Trophoblast cell (in vitro differentiated cells and primary cell): ENCODE measurements at regions not wholly inside any gene's neighbourhood (a gene's known extent, or its start where the extent isn't known, plus 50 kb on each side); places are given as distances from the start of the nearest gene placed in this dataset.

Experiments
- DNase-seq, 2 donors: peaks; one replicate each; pipeline ENCODE4 v3.0.0-alpha.2; 2016
- H2AFZ ChIP-seq: 2 replicates; pipeline ENCODE4 v1.6.1; 2013; ENCODE audit warnings: low read length, moderate library complexity, mild to moderate bottlenecking; ENCODE audit not compliant: insufficient read depth, poor library complexity
- H2AK5ac ChIP-seq: 2 replicates; pipeline ENCODE4 v1.6.1; 2013; ENCODE audit warnings: mild to moderate bottlenecking, low read length
- H2BK120ac ChIP-seq: 2 replicates; pipeline ENCODE4 v1.6.1; 2013; ENCODE audit warnings: low read length, mild to moderate bottlenecking, moderate library complexity; ENCODE audit not compliant: insufficient read depth, poor library complexity
- H2BK12ac ChIP-seq: 2 replicates; pipeline ENCODE4 v1.6.1; 2013; ENCODE audit warnings: mild to moderate bottlenecking, low read length, moderate library complexity
- H2BK5ac ChIP-seq: 2 replicates; pipeline ENCODE4 v1.6.1; 2013; ENCODE audit warnings: low read length, low read depth, moderate library complexity, mild to moderate bottlenecking; ENCODE audit not compliant: poor library complexity
- H3K14ac ChIP-seq: 2 replicates; pipeline ENCODE4 v1.6.1; 2013; ENCODE audit warnings: mild to moderate bottlenecking, low read length
- H3K18ac ChIP-seq: 2 replicates; pipeline ENCODE4 v1.6.1; 2013; ENCODE audit warnings: mild to moderate bottlenecking, low read length
- H3K23ac ChIP-seq: 2 replicates; pipeline ENCODE4 v1.6.1; 2013; ENCODE audit warnings: low read length
- H3K27ac ChIP-seq: 2 replicates; pipeline ENCODE4 v1.5.1; 2013; ENCODE audit warnings: low read depth, mild to moderate bottlenecking, inconsistent platforms, low read length, moderate library complexity
- H3K27me3 ChIP-seq: 2 replicates; pipeline ENCODE4 v1.6.1; 2013; ENCODE audit warnings: inconsistent platforms, mild to moderate bottlenecking, low read length, moderate library complexity; ENCODE audit not compliant: insufficient read depth
- H3K36me3 ChIP-seq, 2 experiments: 1 replicate in 1 of 2; 2 replicates in 1 of 2; pipeline ENCODE4 v1.6.1; 2013; ENCODE audit warnings: low read length in 2 of 2, mild to moderate bottlenecking in 2 of 2, moderate library complexity in 1 of 2; ENCODE audit not compliant: insufficient read depth in 2 of 2, control insufficient read depth in 1 of 2
- H3K4ac ChIP-seq: 2 replicates; pipeline ENCODE4 v1.6.1; 2013; ENCODE audit warnings: low read depth, mild to moderate bottlenecking, low read length, moderate library complexity
- H3K4me1 ChIP-seq, 2 experiments: 1 replicate in 1 of 2; 2 replicates in 1 of 2; pipeline ENCODE4 v1.6.1; 2013; ENCODE audit warnings: low read length in 2 of 2, mild to moderate bottlenecking in 2 of 2, moderate library complexity in 1 of 2; ENCODE audit not compliant: insufficient read depth in 2 of 2, control insufficient read depth in 1 of 2
- H3K4me2 ChIP-seq: 2 replicates; pipeline ENCODE4 v1.6.1; 2013; ENCODE audit warnings: inconsistent platforms, mild to moderate bottlenecking, low read length, moderate library complexity
- H3K4me3 ChIP-seq: 2 replicates; pipeline ENCODE4 v1.5.1; 2013; ENCODE audit warnings: mild to moderate bottlenecking, low read depth, low read length, inconsistent platforms
- H3K79me1 ChIP-seq: one replicate; pipeline ENCODE4 v1.6.1; 2013; ENCODE audit warnings: low read length
- H3K79me2 ChIP-seq: 2 replicates; pipeline ENCODE4 v1.6.1; 2013; ENCODE audit warnings: low read length, mild to moderate bottlenecking; ENCODE audit not compliant: control insufficient read depth, insufficient read depth, poor library complexity
- H3K9ac ChIP-seq: 2 replicates; pipeline ENCODE4 v1.6.1; 2013; ENCODE audit warnings: mild to moderate bottlenecking, low read length
- H3K9me3 ChIP-seq: 2 replicates; pipeline ENCODE4 v1.6.1; 2013; ENCODE audit warnings: low read depth, mild to moderate bottlenecking, control low read depth, inconsistent platforms, low read length; ENCODE audit not compliant: insufficient read depth
- H4K12ac ChIP-seq: 2 replicates; pipeline ENCODE4 v1.6.1; 2013; ENCODE audit warnings: low read depth, mild to moderate bottlenecking, low read length, moderate library complexity
- H4K8ac ChIP-seq: 2 replicates; pipeline ENCODE4 v1.6.1; 2013; ENCODE audit warnings: low read depth, mild to moderate bottlenecking, low read length, moderate library complexity
- H4K91ac ChIP-seq: one replicate; pipeline ENCODE4 v1.6.1; 2013; ENCODE audit warnings: low read depth, mild to moderate bottlenecking, low read length, moderate library complexity
- WGBS: extraction: QIAGEN DNeasy Blood & Tissue Kit; methylation state at CpG from one replicate; pipeline ENCODE4 v1.1.7; 2013; ENCODE audit warnings: missing lambda C conversion rate; ENCODE audit not compliant: insufficient read length, insufficient coverage; ENCODE audit errors: extremely low coverage; 5-methylcytosine and 5-hydroxymethylcytosine counted together

DNA sequence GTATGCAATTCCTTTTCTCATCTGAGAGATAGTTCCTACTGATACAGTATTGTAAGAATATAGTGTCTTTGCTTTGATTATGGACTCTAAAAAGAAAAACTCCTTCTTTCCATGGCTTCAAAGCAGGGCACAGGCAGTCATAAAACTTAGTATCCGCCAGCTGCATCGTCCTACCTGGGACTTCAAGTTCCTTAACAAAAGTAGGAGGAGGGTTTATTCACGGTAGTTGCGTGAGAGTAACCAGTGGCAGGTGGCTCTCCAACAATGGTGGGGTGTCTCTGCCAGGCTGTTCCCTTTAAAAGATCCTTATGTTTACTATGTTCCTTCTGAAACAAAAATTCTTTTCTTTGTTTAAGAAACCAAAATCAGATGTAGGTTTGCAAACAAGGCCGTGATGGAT lies 173.5 kb upstream of the DMAC1 start:
- no peaks in the 10 kb centered on the region for H3K79me2 ChIP-seq
- H3K27me3 ChIP-seq = no peaks in the 10 kb centered on the region
- no peak overlapping the region for H3K23ac ChIP-seq
- H2AK5ac ChIP-seq = no peak overlapping the region
- no peak overlapping the region for H2AFZ ChIP-seq
- no peak overlapping the region for H2BK120ac ChIP-seq
- H3K4me3 ChIP-seq = no peak overlapping the region
- no peaks in the 10 kb centered on the region for H3K36me3 ChIP-seq
- no peaks in the 10 kb centered on the region for H3K4me1 ChIP-seq
- H3K14ac ChIP-seq = no peak overlapping the region
- H3K27ac ChIP-seq = no peak overlapping the region
- H3K79me1 ChIP-seq = no peaks in the 10 kb centered on the region
- H4K12ac ChIP-seq = no peak overlapping the region
- no peak overlapping the region for H3K4me2 ChIP-seq
- H4K91ac ChIP-seq = no peak overlapping the region
- no peaks in the 10 kb centered on the region for H3K9me3 ChIP-seq
- no peak overlapping the region for H2BK5ac ChIP-seq
- no peak overlapping the region for H2BK12ac ChIP-seq
- no peak overlapping the region for H3K4ac ChIP-seq
- no peak for DNase-seq
- no CpG with 5 or more reads among the region's 5 CpGs for WGBS
- no peak overlapping the region for H4K8ac ChIP-seq
- H3K18ac ChIP-seq = no peak overlapping the region
- H3K9ac ChIP-seq = no peak overlapping the region

DNA sequence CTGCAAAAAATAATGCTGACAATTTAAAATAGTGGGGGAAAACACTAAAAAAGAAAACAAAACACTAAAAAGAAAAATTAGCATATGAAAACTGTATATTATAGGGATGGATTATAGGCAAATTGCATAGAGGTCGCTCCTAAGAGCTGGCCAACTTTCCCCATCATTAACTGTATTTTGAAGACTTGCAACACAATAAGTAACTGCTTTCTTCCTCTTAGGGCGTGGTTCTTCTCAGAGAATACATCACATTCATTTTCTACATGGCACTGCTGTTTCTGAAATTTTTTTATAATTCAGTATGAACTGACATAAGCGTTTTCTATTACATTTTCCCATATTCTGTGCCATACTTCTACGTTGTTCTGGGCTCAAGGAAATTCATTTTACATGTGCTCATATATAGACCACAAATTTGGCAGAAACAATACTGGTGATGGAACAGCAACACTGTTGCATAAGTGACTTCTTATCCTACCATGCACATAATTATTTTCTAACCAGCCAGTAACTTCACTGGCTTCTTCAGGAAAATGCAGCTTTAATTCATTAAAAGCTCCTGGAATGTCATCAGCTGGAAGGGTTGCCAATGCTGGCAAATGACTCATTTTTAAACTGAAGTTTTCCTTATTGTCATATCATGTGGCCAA lies 171.2 kb upstream of the DMAC1 start:
- Histone ChIP-seq H3K18ac (no peak overlapping the region), H3K9me3 (no peaks in the 10 kb centered on the region), H2BK12ac (no peak overlapping the region), H3K4me1 (peaks cover 6 to 7% of the 10 kb centered on the region in 2 experiments), H4K91ac (no peak overlapping the region), H2AK5ac (no peak overlapping the region), H3K79me2 (peaks cover 2% of the 10 kb centered on the region), H3K23ac (no peak overlapping the region), H3K9ac (no peak overlapping the region), H2BK120ac (no peak overlapping the region), H3K27ac (no peak overlapping the region), H2AFZ (no peak overlapping the region), H3K4me3 (no peak overlapping the region), H3K27me3 (no peaks in the 10 kb centered on the region), H3K4me2 (no peak overlapping the region), H3K14ac (no peak overlapping the region), H4K12ac (no peak overlapping the region), H3K4ac (no peak overlapping the region), H4K8ac (no peak overlapping the region), H3K36me3 (no peaks in the 10 kb centered on the region), H2BK5ac (no peak overlapping the region), H3K79me1 (peaks cover 4% of the 10 kb centered on the region)
- DNase-seq = no peak
- WGBS = no CpG with 5 or more reads among the region's 4 CpGs

DNA sequence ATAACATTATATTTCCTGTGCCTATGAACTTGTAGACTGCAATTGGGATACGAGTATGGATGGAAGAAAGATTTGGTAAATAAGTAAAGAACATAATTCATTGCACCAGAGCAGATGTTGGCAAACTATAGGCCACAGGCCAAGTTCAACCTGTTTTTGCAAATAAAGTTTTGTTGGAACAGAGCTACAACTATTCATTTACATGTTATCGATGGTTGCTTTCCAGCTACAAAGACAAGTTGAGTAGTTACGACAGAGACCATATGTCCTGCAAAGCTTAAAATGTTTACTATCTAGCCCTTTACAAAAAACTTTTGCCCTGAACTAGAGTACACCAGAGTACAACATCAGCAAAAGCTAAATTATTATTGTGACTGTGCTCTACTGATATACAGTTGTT lies 169.1 kb upstream of the DMAC1 start:
- Histone ChIP-seq H2BK120ac (no peak overlapping the region), H3K18ac (no peak overlapping the region), H4K8ac (no peak overlapping the region), H3K4me2 (no peak overlapping the region), H3K4me3 (no peak overlapping the region), H3K27ac (no peak overlapping the region), H3K14ac (no peak overlapping the region), H4K91ac (no peak overlapping the region), H3K79me2 (peaks cover 2% of the 10 kb centered on the region), H3K23ac (no peak overlapping the region), H3K9ac (no peak overlapping the region), H2AFZ (no peak overlapping the region), H3K27me3 (no peaks in the 10 kb centered on the region), H3K9me3 (no peaks in the 10 kb centered on the region), H3K4ac (no peak overlapping the region), H3K79me1 (peaks cover 4% of the 10 kb centered on the region), H3K4me1 (peaks cover 6 to 7% of the 10 kb centered on the region in 2 experiments), H2BK12ac (no peak overlapping the region), H2AK5ac (no peak overlapping the region), H2BK5ac (no peak overlapping the region), H4K12ac (no peak overlapping the region), H3K36me3 (no peaks in the 10 kb centered on the region)
- no CpG with 5 or more reads among the region's 3 CpGs for WGBS
- DNase-seq = no peak

DNA sequence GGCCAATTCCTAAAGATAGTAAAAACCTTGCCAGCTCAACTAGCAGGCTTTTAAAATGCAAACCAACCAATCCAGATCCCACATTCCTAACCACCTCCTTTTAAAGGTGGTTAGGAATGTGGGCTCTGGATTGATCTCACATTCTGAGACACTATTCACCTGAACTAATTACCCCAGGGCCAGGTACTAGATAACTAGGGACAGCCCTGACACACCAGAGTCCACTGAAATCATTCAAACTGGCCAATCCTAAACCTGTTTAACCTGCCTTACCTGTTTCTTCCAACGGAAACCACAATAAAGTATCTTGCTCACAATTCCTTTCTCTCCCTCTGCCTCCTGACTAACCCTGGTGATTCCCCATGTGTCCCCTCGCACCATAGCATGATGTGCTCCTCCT lies 168.3 kb upstream of the DMAC1 start:
- no peak overlapping the region for H4K91ac ChIP-seq
- no peak overlapping the region for H2AK5ac ChIP-seq
- no peak overlapping the region for H2AFZ ChIP-seq
- no peak overlapping the region for H2BK12ac ChIP-seq
- no peak overlapping the region for H4K8ac ChIP-seq
- no peaks in the 10 kb centered on the region for H3K36me3 ChIP-seq
- no peak overlapping the region for H3K14ac ChIP-seq
- DNase-seq = peak; percentile 75 to 91
- no peak overlapping the region for H3K18ac ChIP-seq
- H3K23ac ChIP-seq = no peak overlapping the region
- H3K79me2 ChIP-seq = peaks cover 2% of the 10 kb centered on the region
- no peaks in the 10 kb centered on the region for H3K27me3 ChIP-seq
- no peak overlapping the region for H3K4me3 ChIP-seq
- H4K12ac ChIP-seq = no peak overlapping the region
- no peak overlapping the region for H3K4ac ChIP-seq
- peaks cover 6 to 7% of the 10 kb centered on the region in 2 experiments for H3K4me1 ChIP-seq
- H3K79me1 ChIP-seq = peaks cover 4% of the 10 kb centered on the region
- no peak overlapping the region for H2BK120ac ChIP-seq
- H3K27ac ChIP-seq = peak overlapping the region; percentile 63
- no peaks in the 10 kb centered on the region for H3K9me3 ChIP-seq
- no peak overlapping the region for H3K4me2 ChIP-seq
- WGBS = no CpG with 5 or more reads among the region's 2 CpGs
- no peak overlapping the region for H3K9ac ChIP-seq
- H2BK5ac ChIP-seq = no peak overlapping the region
